Right forelimb (tissue), 1 donor: ENCODE measurements at regions not wholly inside any gene's neighbourhood (a gene's known extent, or its start where the extent isn't known, plus 50 kb on each side); places are given as distances from the start of the nearest gene placed in this dataset.
"Not testable (repeated sequence)": the region's sequence is repeated elsewhere in the genome, so short reads cannot be mapped to it uniquely, and the experiment has no call there.

ENCODE experiments used
- DNase-seq: peaks from one replicate; pipeline ENCODE4 v3.0.0-alpha.2; 2018

DNA sequence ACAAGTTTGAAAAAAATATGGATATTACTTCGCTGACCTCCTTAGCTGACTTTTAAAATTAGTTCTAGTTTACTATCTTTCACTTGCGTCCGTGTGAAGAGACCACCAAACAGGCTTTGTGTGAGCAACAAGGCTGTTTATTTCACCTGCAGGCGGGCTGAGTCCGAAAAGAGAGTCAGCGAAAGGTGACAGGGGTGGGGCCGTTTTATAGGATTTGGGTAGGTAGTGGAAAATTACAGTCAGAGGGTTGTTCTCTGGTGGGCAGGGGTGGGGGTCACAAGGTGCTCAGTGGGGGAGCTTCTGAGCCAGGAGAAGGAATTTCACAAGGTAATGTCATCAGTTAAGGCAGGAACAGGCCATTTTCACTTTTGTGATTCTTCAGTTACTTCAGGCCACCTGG lies 203.7 kb downstream of the POM121L12 start:
- DNase-seq, result not testable (repeated sequence)

DNA sequence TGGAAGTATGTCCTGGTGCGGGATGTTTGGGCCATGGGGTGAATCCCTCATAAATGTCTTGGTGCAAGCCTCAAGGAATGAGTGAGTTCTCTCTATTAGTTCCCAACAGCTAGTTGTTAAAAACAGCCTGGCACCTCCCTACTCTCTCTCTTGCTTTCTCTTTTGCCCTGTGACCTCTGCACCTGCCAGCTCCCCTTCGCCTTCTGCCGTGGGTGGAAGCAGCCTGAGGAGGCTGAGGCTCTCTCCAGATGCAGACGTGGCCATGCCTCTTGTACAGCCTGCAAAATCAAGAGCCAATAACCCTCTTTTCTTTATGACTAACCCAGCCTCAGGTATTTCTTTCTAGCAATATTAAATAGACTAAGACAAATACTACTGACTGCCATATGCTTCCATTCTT lies 210.3 kb downstream of the POM121L12 start:
- no peak for DNase-seq

DNA sequence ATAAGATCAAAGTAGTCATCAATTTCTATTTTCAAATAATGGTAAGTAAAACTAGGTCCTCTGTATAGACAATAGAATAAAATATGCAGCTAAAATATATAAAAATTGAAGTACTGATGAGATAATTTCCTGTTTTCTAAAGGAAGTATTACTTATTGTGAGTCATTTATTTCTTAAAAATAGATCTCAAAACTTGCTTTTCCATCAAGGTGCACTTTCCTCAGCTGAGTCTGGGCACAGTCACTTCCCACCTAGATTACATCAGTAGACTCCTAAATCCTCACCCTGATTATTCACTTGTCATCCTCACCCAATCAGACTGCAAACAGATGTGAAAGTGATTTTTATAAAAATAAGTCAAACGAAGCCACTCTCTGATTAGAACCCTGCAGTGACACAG lies 211.5 kb downstream of the POM121L12 start:
- DNase-seq, result no peak

DNA sequence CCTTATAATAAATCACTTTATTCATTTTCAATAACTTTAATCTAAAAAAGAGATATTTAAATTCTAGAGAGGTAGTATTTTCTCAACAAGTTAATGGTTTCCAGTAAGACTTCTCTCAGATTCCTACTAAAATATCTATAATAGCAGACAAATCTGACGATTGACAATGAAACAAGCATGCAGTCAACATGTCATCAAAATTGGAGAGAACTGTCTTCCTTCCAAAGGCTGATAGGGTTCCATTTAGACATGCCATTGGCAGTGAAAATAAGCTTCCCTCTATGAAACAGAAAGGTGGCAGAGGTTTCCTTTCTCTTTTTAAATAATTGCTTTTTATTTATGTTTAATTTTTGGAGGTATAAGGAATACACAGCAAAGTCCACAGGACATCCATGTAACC lies 217.1 kb downstream of the POM121L12 start:
- DNase-seq, result no peak

DNA sequence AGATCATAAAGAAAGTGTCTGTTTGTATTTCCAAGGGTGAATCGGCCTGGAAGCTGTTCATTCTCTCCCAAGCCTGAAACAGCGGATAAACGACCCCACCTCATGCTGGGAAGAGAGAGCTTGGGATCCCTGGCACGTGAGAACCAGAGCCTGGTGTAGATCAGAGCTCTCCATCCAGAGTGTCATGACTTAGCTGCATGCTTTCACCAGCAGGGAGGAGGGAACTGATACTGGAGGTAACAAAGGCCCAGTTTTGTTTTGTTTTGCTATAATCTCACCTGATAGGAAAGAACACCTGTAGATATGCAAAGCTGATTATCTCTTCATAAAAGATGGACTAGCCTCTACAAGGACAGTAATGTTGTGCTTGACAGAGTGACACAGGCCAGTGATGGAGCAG lies 236.6 kb downstream of the POM121L12 start:
- no peak for DNase-seq

DNA sequence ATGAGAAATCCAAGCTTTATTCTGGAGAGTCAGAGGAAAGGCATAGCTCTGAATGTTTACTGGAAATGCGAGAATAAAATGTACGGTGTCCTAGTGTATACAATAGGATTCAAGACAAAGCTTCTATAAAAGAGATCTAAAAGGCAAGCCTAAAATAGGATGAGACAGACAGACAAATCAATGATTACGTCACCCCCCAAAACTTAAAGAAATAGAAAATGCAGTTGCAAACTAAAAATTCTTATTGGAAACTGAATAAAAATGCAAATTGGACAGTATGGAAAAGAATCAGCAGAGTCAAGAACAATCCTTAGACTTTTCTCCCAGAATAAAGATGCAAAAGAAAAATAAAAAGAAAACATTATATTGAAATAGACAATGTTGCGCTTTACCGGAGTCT lies 245.9 kb downstream of the POM121L12 start:
- no peak for DNase-seq

DNA sequence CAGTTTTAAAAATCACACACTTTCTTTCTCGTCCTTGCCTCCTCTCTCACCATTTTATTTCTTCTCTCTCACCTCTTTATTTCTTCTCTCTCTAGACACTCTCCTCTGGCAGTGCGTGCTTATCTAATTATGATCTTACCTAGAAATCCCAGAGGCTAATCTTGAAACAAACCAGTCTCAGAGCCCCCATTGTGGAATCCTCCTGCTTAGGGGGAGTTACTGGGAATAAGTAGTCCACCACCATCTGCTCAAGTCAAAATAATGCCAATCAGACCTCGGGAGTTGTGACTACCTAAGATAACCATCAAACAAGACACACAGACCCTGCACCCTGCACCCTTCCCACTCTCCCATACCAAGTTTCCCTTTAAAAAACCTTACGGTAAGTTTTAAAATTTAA lies 256.9 kb downstream of the POM121L12 start:
- DNase-seq, result no peak

DNA sequence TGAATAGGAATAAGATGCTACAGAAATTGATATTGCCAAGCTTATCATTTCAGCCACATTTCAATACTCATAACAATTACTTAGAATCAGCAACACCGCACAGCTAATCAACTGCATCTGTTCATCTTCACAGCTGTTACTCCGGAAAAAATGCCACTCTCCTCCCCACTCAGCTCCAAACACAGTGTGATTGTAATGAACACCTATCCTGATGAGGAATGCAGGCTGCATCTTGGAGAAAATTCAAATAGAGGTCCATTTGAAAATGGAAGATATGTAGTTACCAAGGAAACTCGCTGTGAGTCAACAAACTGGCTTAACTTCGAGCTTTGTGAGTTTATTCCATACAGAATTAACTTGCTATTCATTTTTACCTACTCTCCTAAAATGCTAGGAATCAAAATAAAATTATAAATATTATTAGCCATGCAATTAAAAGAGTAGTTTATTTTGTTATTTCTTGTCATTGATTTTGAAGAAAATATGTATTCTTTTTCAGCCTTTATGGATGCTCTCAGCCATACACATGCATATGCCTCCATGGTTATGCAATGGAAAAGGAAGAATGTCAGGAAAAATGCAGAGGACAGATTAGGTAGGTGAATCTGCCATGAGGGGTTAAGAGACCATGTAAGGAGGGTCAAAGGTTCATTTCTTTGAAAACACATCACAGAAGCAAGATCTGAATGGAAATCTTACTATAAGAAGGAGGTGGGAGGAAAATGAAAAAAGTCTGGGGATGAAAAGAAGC lies 267.2 kb downstream of the POM121L12 start:
- DNase-seq, result no peak

DNA sequence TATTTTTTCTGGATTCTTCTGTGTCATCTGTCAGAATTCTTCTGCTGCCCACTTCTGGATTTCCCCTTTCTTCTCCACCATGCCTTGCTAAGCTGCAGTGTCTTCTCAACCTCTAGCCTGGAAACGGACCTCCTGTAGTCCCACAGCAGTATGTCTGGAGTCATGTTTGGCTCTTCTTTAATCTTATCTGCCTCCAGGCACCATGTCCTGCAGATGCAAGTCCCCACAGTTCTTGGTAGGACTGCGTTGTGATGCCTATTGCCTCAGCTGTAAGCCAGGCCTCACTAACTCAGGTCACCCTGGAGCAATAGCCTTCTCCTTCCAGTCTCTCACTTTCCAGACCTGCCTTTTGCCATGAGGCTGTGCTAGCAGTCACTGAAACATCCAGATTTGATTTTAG lies 268.3 kb downstream of the POM121L12 start:
- DNase-seq, result no peak

DNA sequence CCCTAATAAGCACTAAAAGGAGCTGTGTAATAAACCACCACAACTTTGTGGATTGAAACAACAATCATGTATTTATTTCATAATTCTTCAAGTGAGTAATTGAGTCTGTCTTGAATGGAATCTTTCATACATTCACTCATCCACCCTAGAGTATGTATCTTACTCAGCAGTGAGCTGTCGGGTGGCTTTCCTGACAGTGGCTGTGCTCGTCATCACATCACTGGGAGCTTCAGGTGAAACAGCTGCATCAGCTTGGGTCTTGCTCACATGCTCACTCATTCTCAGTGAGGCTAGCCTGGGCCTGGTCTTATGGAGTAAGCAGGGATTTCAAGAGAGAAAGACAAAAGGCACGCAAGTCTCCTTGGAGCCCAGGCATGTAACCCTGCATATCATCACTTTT lies 271.4 kb downstream of the POM121L12 start:
- no peak for DNase-seq

DNA sequence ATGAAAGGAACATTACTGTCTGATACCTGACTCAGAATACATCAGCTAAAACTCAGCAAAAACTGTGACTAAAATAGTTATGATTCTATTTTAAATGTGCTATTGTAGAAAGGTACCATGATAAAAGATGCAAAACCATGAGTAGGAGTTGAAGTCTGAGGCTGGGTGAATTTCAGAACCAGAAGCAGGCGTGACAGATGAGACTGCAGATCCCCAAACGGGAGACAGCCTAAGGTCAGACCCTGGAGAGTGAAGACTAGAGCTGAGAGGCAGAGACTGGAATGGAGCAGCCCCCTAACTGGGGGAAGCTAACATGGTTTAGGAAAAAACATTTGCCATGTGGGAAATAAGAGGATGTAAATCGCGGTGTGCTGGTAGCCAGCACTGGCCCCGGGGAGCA lies 275.8 kb downstream of the POM121L12 start:
- no peak for DNase-seq

DNA sequence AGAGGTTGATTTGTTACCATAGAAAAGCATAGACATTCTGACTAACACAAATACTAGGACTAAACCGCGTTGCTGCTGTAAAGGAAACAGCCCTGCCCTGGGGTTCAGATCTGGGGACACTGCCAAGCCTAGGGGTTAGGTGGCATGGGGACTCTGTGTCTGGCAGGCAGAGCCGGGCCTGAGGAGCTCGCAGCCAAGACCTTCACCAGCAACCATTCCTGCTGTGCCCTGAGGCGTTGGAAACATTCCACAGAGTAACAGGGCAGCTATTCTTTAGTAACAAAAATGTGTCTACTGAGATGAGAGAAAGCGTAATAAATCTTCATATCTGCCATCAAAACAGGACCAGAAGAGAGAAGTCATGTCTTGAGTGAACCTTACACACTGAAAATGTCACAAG lies 280.5 kb downstream of the POM121L12 start:
- no peak for DNase-seq

DNA sequence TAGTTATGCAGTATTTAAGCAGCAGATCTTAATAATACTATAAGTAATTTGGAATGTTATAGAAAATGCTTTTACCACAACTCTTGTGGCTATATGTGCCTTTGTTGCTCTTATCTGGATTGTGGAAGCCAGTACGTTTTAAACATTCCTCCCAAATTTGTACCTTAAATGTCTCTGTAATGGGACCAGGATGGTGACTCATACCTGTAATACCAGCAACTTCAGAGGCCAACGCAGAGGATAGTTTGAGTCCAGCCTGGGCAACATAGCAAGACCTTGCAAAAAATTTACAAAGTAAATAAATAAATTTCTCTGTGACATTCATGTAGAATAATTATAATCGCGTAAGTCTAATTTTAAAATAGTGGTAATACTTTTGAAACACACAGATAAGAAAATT lies 283.1 kb downstream of the POM121L12 start:
- DNase-seq, result no peak

DNA sequence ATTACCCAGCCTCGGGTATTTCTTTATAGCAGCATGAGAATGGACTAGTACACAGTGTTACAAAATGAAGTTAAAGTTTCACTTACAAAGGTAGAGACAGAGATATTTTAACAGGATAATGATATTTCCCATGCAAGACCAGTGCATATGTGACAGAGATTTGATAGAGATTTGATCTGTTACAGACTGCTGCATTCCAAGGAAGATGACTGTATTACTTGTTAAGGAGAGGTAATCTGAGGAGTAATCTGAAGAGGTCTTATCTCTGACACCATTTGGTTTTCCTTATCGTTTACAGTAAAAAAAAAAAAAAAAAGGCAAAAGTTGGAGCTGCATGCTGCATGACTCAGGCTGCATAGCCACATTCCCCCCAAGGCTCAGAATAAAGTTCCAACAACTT lies 289.6 kb downstream of the POM121L12 start:
- DNase-seq, result no peak

DNA sequence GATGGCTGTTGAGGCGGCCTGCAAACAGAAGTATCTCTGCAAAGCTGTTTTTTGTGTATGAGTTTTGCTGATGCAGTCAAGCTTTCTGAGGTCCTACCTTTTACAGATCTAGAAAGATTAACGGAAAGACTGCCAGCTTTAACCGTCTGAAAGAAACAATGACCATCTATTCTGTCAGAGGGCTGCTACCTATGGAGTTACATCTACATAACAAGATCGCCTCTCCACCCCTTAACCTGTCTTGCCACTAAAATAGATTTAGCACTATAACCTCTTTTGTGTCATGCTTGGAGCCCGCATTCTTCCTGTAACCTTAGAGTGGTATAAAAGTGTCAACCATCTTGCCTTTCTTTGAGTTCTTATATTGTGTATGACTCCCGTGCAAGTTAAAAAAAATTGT lies 291.2 kb downstream of the POM121L12 start:
- no peak for DNase-seq

DNA sequence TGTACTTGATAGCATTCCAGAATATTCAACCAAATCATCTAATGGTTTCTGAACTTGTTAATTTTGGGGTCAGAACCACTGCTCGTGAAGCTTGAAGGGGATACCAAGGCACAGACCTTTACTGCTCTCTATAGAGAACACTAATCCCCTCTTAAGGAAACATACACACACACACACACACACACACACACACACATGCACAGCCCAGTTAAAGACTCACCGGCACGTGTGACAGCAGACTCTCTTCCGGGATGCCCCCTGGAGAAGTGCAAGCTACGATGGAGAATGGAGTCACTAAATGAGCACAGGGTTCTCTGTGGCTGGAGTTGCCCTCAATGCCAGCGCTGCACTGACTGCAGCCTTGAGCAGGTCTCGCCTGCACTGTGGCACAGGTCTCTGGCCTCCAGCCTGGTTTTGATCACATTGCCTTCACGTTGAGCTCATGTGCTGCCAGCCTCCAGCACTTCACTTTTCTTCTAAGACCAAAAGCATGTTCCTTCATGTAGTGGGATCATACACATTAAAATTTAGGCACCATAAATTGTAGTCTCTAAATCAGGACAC lies 300.8 kb downstream of the POM121L12 start:
- no peak for DNase-seq

DNA sequence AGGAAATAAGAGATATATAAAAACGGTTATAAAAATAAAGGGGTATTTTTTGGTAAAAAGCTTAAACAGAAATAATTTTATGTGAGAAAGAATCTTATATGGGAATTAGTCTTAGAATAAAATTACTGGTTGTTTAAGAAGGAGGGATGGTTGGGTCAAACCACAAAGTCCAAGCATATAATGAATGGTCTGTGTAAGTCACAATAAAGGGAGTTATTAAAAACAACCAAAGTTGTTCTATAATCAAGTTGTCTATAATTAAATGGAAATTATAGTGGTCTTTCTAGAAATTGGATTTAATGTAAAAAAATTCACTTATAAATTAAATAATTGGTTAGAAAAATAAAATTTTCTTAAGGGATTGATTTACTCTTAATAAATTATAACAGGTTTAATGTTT lies 304.8 kb downstream of the POM121L12 start:
- no peak for DNase-seq

DNA sequence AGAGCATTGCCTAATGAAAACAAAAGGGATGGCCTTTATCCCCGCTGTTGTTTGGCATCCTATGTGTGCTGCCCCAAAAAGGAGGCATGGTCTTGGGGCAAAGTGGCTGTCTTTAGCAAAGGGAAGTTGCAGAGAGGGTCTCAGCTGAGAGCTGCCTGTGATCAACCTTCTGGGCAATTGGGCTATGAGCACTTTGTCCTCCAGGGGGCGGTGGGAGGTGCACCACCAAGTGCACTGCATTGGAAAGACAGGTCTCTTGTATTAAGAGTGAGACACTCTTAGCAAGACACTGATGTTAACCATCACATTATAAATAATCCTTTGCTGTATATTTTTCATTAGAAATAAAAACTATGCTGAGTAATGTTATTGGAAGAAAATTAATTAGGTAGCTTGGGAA lies 314.8 kb downstream of the POM121L12 start:
- DNase-seq, result no peak

DNA sequence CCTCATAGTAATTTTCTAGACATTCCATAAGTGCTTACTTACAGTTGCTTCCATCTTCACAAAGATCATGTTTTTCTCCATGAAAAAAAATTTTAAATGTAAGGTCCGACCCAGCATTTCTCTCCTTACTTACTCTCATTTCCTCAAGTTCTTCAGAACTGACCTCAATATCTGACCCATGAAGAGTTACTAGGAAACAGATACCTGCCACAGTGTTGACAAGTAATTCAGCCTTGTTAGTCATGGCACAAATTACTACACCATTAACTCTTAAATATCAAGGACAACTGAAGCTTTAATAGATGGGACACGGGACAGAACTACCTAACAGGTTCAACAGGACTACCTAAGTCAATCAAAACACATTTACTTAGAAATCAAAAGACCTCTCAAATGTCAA lies 316.2 kb downstream of the POM121L12 start:
- no peak for DNase-seq

DNA sequence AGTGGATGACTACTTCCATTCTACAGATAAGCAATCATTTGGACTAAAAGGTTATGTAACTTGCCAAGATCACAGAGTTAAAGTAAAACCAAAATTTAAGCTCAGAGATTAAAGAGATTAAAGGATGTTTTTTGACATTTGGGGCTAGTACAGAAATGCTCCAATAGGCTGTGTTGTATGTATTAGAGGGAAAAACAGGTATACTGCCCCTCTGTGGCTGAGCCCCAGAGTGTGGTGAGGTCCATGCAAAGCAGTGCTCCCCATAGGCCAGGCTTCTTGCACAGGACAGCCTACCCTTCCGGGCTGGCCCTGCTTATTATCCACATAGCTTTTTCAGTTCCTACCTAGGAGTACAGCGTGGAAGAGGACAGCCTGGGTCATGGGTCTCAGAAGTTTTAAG lies 322.8 kb downstream of the POM121L12 start:
- DNase-seq, result no peak

DNA sequence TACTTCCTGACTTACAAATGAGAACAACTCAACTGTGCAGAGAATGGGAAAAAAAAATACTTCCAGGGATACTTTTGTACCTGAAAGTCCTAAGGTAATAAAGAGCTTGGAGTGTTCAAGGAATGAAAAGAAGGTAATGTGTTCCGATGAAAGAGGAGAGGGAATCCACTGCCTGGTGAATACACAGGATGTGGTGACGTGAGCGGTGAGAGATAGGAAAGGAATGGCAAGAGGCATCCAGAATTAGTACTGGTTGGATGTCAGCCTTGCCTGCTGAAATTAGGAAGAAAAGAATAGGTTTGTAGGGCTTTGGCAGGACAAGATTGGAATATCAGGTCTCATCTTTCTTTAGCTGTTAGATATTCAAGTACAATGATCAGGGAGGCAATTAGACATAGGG lies 347.7 kb downstream of the POM121L12 start:
- no peak for DNase-seq

DNA sequence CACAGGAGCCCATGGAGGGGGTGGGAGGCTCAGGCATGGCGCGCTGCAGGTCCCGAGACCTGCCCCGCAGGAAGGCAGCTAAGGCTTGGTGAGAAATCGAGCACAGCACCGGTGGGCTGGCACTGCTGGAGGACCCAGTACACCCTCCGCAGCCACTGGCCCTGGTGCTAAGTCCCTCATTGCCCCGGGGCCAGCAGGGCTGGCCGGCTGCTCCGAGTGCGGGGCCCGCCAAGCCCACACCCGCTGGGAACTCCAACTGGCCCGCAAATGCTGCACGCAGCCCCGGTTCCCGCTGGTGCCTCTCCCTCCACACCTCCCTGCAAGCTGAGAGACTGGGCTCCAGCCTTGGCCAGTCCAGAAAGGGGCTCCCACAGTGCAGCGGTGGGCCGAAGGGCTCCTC lies 349.8 kb downstream of the POM121L12 start:
- not testable (repeated sequence) for DNase-seq

DNA sequence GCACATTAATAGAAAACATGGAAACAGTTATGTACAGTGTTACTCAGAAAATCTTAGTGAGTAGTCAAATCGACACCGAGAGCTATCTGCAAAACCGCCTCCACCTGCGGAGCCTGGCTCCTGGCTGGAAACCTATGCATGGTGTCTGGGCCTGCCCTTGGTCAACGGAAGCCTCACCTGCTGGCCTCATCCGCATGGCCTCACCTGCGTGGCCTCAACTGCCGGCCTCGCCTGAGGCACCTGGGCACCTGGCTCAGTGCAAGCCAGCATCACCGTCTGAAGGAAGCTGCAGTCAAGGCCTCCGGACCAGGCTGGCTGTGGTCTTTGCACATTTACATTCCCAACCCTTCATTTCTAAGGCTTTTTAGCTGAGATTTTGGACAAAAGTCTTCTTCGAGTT lies 352.1 kb downstream of the POM121L12 start:
- DNase-seq, result no peak

DNA sequence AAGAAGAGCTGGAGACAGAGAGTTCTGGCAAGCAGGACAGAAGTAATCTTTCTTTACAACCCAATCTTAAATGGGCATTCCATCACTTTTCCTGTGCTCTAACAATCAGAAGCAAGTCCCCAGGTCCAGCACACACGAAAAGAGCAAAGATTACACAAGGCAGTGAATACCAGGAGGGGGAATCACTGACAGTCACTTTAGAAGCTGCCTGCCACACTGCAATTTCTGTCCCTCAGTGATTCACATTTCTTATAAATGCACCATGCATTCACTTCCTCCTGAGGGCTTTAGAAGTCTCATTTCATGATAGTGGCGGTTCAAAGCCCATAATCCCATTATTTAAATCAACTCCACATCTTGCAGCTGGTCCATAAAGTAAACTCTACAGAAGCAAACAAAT lies 362.5 kb downstream of the POM121L12 start:
- no peak for DNase-seq

DNA sequence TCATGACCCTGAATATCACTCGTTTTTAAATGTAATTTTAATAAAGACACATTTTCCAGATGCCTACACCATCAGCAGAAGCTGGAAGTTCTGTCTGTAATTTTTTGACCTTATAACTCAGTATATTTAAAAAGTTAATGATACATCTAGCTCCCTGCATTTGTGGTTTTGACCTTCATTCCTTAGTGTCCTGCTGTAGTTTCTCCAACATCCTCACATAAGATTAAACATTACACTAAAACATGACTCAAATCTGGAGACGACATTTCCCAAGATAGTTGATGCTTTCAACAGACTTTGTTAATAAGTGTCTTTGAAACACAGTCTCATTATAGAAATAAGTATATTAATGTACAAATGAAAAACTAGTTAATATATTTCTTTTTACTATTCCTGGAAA lies 363.1 kb downstream of the POM121L12 start:
- no peak for DNase-seq
